GM18498 (cell line): ENCODE measurements at regions not wholly inside any gene's neighbourhood (a gene's known extent, or its start where the extent isn't known, plus 50 kb on each side); places are given as distances from the start of the nearest gene placed in this dataset.

Source experiments
- ATAC-seq: cut with Tn5 transposase; IDR thresholded peaks from one replicate; pipeline ENCODE4 v1.9.1; 2021; ENCODE audit warnings: mild to moderate bottlenecking, moderate library complexity; ENCODE audit not compliant: unreplicated experiment

DNA sequence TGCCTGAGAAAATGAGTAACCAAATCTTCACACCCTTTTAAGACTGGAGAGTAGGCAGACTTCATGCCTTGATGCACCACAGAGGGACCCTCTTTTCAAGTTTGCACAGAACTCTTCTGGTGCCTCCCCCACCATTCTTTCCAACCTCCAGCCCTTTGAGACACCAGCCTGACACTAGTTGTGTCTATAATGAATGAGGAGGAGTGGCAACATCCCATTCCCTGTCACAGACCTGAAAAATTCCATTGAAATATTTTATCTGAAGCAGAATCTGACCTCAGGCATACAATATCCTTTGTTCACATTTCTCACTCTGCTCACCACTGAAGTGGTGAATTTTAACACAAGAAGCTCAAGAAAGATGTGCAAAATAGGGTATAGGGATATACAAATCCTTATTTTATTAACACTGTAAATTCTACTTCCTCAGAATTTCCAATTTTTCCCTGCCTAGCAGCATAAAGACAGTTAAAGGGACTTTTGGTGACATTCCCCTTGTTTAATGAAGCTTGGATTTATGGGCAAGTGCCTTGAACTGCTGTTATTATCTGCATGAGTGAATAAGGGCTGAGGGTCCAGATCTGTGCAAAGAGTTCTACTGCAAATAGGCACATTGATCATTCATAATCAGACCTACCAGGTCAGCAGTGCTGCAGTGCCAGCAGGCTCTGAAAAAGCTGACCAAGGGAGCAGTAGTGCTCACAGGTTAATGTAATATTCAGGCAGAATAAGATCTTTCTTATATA lies 149.9 kb upstream of the PAQR3 start:
- no peak for ATAC-seq

GRCh38 chr4:79087071-79087470 lies 147.8 kb upstream of the PAQR3 start:
- no peak for ATAC-seq

- no peak for ATAC-seq
Observed at GRCh38 chr4:79083406-79084010, 144.3 kb upstream of the PAQR3 start.

DNA sequence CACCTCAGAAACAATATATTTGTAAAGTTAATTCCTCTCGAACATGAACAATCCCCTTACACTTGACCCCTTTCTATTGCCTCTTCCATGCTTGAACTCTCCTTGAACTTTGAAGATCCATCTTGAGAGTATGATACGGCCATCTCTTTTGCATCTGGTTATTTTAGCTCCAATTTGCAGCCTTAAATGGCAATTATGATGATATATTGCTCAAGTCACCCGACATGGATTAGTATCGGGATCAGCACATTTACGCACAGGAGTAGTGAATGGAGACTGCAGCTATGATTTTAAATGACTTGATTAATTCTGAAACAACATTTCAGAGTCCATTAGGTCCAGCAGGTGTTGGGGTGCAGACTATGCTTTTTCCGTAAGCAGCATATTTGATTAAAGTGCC lies 143.8 kb upstream of the PAQR3 start:
- ATAC-seq = no peak

- ATAC-seq = no peak
Observed at GRCh38 chr4:79081973-79082372, 142.7 kb upstream of the PAQR3 start.

GRCh38 chr4:79078339-79078738 lies 139.1 kb upstream of the PAQR3 start:
- ATAC-seq = no peak

DNA sequence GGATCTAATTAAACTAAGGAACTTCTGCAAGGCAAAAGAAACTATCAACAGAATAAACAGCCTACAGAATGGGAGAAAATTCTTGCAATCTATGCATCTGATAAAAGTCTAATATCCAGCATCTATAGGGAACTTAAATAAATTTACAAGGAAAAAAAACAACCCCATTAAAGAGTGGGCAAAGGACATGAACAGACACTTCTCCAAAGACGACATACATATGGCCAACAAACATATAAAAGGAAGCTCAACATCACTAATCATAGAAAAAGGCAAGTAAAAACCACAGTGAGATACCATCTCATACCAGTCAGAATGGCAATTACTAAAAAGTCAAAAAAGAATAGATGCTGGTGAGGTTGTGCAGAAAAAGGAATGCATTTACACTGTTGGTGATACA lies 134.8 kb upstream of the PAQR3 start:
- no peak for ATAC-seq

DNA sequence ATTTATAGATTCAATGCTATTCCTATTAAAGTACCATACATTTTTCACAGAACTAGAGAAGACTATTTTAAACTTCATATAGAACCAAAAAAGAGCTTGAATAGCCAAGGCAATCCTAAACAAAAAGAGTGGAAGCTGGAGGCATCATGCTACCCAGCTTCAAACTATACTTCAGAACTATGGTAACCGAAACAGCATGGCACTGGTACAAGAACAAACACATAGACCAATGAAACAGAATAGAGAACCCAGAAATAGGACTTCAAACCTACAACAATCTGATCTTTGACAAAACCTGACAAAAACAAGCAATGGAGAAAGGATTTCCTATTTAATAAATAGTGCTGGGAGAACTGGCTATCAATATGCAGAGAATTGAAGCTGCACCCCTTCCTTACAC lies 134.2 kb upstream of the PAQR3 start:
- ATAC-seq = no peak

DNA sequence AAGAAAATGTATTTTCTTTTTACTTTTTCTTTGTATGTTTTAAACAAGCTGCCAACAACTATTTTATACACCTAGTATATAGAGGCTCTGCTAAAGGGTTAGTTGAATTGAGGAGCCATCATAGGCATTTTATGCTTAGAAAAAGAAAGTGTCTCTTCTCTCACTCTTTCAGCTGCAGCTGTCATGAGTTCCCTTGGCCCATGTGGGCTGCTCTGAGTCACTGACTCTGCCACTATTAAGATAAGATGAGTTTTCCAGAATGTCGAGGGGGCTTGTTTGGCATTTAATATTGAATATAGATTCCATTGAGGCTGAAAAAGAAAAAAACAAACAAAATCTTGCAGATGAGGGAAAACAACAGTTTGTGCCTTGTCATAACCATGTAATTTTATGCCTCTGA lies 126.0 kb upstream of the PAQR3 start:
- no peak for ATAC-seq

DNA sequence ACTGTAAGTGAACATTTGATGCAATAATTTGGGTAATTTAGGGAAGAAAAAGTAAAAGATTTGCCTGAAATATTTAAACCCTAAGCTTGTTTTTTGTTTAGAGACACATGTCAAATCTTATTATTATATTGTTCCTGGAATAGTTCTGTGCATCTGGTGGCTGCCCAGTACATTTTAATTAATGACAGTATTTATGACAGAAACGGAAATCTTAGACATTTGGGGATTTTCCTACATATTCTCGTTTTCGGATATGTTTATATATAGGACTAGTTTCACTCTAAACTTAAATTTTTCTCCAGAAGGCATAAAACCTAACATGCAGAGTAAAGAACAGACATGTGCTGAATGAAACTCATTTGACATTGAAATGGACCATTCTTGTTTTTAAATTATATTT lies 125.6 kb upstream of the PAQR3 start:
- no peak for ATAC-seq

GRCh38 chr4:79059631-79060399 lies 120.6 kb upstream of the PAQR3 start:
- ATAC-seq = no peak

DNA sequence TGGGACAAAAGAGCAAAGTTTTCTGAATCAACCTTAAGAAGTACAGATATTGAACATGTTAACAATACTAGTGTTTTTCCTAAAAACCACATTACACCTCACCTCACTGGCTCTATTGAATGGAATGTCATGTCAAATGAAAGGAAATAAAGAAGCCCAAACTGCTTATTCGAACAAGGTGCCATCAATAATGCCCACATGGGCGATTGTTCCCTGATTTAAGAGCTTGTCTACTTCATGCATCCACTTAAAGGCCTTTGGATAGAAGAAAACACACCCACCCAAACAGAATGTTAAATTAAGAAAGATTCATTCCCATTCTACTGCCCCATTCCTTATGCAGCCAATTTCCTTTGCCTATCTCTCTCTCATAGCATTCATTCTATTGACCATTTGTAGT lies 118.5 kb upstream of the PAQR3 start:
- ATAC-seq = no peak

GRCh38 chr4:79053754-79054153 lies 114.5 kb upstream of the PAQR3 start:
- ATAC-seq = no peak

- no peak for ATAC-seq
Observed at GRCh38 chr4:79050541-79050880, 111.3 kb upstream of the PAQR3 start.

GRCh38 chr4:79049840-79050540 lies 110.8 kb upstream of the PAQR3 start:
- no peak for ATAC-seq

DNA sequence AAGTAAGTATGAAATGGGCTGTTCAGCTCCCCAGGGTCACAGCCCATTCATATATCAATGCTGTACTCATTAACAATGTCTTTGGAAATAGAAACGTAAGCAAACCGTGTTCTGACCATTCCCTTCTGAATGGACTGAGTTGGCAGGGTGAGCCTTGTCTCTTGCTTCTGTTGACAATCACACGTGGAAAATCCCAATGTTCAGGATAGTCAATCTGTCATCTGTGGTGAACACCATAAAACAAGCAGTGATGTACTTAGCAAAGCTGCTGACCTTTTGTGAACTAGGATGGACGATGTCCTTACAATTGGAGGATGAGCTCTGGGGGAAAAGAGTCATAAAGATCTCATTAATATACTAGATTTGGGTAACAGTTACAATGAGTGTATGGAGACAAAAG lies 109.6 kb upstream of the PAQR3 start:
- no peak for ATAC-seq

- no peak for ATAC-seq
Observed at GRCh38 chr4:79047316-79047715, 108.1 kb upstream of the PAQR3 start.

DNA sequence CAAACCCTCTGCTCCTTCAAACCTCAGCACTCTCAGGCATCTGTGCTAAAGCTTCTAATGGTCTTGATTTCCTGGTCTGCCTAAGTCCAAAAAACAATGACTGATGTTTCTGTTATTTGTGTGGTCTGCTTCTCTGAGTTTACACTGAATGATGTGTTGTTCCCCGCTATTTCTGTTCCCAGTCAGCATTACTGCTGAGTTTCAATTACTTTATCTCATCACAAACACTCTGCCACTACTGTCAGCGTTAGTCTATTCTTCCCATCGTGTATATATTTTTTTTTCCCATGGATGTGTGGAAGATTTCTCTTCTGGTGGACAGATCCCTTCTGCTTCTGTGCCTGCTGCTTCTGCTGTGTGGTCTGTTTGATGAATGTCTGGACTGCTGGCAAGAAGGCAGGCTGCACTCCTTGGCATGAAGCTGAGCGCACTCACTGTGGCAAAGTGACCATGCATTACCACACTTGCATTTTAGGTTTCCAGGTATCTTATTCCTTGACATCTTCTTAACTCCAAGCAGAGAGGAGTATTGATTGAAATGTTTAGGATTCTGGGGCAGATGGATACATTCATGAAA lies 106.9 kb upstream of the PAQR3 start:
- ATAC-seq = no peak

DNA sequence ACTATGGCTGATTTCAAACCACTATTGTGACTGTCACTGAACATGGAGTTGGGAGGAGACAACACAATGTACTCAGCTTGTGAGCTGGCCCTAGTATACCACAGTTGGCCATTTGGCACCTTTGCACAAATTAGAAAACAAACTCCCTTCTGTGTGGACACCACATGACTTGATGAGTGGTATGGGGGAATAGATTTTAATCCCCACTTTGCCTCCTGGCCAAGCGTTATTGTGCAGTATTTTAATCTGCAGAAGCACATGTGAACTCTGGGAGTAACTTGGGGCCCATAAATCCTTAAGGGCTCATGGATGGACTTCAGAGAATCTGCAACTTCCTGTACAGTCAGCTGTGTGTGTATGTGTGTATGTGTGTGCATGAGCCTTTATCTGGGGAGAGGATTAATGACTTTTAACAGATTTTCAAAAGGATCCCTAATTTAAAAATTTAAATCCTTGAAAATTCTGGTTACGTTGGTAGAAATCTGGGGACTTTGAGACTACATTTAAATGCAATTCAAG lies 105.0 kb upstream of the PAQR3 start:
- no peak for ATAC-seq

GRCh38 chr4:79043138-79043537 lies 103.9 kb upstream of the PAQR3 start:
- ATAC-seq = no peak

GRCh38 chr4:79042079-79042674 lies 102.9 kb upstream of the PAQR3 start:
- no peak for ATAC-seq
